ENCODE measurements at regions not wholly inside any gene's neighbourhood (a gene's known extent, or its start where the extent isn't known, plus 50 kb on each side); places are given as distances from the start of the nearest gene placed in this dataset.

GRCh38 chrX:34716302-34716701 lies 59.2 kb upstream of the TMEM47 start:
- no peak for DNase-seq

- DNase-seq = peak; percentile 30
These were observed 77.3 kb upstream of the TMEM47 start for GRCh38 chrX:34734383-34734782.

DNA sequence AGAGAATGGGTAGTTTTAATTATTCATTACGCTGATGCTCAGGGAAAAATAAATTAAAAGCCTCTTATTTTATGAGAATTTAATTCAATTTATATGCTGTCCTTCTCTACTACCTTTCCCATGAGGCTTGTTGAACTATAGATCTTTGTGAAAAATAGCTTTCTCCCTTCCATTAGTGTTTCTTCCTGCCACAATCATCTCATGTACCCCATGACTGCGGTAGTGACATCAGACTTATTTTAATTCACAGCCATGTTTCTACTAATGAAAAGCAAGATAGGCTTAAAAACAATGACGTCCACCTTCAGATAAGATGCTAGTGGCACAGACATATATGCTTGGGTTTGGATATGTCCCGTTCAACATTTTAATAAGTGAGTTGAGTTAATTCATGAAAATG lies 87.4 kb upstream of the TMEM47 start:
- DNase-seq = no peak

- no peak for DNase-seq
These were observed 92.8 kb upstream of the TMEM47 start for GRCh38 chrX:34749896-34750295.

- DNase-seq = peak; percentile 22
These were observed 107.8 kb upstream of the TMEM47 start for GRCh38 chrX:34764852-34765361.

- no peak for DNase-seq
These were observed 111.2 kb upstream of the TMEM47 start for GRCh38 chrX:34768290-34768689.

DNA sequence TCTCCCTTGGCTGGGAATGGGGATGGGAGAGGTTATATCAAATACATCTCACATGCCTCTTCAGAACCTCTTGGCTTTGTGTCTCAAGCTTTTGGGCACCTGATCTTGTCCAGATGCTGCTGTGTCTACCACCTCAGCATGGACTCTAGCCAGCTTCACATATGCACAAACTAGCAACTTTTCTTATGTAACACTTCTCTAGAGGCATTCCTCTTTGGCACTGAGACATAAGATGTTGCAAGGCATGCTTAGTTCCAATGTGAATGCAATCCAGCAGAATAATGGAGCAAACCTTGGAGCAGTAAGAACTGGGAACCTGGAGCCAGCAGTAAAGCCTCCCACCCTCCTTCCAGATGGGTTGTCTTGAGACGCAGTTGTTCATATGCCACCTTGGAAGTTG lies 113.4 kb upstream of the TMEM47 start:
- peak; percentile 25 for DNase-seq

DNA sequence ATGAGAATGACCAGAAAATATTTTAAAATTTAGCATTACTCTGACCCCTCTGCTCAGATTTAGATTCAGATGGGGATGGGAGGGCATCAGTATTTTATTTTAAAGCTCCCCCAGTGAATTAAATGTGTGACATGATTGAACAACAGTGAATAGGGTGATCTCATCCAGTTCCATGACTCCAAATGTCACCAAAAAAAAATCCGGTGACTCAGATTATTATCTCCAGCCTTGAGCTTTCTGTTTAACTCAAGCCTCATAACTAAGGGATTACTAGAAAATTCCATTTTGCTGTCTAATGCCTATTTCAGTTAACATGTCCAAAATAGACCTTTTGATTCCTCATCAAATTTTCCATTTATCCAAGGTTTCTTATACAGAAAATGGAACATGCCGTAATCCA lies 121.8 kb upstream of the TMEM47 start:
- DNase-seq = peak; percentile 79

GRCh38 chrX:34790026-34790425 lies 132.9 kb upstream of the TMEM47 start:
- peak; percentile 64 for DNase-seq

GRCh38 chrX:34805951-34806350 lies 136.6 kb upstream of the FAM47B start:
- DNase-seq = no peak

DNA sequence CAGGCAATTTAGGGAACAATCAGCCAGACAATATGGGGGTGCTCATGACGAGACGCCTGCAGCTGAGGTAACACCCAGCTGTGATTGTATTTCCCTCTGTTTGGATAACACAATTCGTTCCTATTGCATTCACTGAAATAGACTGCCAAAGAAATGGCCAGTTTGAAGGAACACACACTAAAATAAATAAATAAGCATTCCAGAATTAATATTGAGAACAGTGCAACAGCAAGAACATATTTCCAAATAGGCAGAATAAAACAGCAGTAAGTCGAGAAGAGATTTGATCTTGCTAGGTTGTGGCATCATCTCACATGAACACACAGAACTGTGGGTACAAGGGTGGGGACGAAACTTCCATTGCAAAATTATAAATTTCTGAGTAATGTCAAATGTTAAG lies 133.5 kb upstream of the FAM47B start:
- no peak for DNase-seq

- peak; percentile 30 for DNase-seq
These were observed 132.2 kb upstream of the FAM47B start for GRCh38 chrX:34810364-34810763.

- DNase-seq = no peak
These were observed 131.7 kb upstream of the FAM47B start for GRCh38 chrX:34810916-34811315.

GRCh38 chrX:34813618-34814017 lies 129.0 kb upstream of the FAM47B start:
- DNase-seq = no peak

DNA sequence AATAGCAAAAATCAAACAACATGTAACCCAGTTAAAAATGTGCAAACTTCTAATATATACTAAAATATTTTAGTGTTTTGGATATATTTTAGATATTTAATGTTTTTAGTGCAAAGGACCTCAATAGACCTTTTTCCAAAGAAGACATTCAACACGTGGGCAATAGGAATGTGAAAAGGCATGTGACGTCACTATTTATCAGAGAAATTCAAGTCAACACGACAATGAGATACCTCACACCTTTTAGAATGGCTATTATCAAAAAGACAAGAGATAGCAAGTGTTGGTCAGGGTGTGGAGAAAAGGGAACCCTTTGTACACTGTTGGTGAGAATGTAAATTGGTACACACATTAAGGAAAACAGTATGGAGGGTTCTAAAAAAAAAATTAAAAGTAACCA lies 115.6 kb upstream of the FAM47B start:
- DNase-seq = no peak

- DNase-seq = peak; percentile 65
These were observed 103.1 kb upstream of the FAM47B start for GRCh38 chrX:34839451-34839850.

GRCh38 chrX:34841205-34841604 lies 101.4 kb upstream of the FAM47B start:
- DNase-seq = peak; percentile 9

DNA sequence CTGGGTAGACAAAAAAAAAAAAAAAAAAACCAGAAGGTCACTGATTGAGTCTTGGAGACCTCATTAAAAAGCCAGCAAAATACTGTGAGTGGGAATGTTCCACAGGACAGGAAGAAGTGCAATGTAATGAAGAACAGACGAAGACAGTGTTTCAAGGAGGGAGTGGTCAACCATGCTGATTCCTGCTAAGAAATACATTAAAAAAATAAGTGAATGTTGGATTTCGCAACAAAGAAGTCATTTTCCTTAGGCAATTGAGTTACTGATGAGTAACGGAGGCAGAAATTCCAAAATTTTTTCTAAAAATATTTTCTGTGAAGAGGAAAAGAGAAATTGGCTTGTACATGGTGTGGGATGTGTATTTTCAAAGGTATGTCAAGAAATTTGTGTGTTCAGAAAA lies 94.3 kb upstream of the FAM47B start:
- peak; percentile 71 for DNase-seq

DNA sequence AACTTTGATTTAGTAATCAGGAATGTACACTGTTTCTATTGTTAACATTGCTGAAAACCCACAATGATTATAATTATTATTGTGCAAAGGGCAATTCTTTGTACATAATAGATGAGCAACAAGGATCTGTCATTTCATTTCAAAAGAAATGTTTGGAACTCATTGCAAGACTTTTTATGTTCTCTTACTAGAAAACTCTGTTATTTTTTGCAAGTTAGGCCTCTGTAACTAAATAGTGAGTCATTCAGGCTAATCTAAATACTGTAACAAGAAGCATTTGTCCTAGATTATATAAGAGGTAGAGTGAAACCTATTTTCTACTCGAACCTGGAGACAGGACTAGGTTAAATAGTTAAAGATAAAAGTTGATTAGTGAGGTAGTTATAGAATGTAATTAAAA lies 93.2 kb upstream of the FAM47B start:
- DNase-seq = peak; percentile 31

DNA sequence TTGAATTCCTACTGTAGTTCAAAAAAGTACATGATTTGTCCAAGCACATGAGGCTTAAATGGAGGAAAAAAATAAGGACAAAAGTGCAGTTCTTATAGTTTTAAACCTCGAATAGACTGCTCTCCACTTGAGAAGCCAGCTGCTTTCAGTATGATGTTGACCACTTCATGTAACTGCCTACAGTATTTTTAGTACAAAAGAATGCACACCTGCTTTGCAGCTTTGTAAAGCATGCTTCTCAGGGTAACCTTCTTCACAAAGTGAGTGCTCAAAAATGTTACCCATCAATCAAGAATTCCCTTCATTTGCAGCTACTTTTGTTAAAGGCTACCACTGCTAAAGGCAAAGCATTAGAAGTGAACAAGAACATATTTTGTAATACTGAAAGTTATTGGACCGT lies 83.4 kb upstream of the FAM47B start:
- no peak for DNase-seq

- DNase-seq = no peak
These were observed 78.7 kb upstream of the FAM47B start for GRCh38 chrX:34863906-34864305.

DNA sequence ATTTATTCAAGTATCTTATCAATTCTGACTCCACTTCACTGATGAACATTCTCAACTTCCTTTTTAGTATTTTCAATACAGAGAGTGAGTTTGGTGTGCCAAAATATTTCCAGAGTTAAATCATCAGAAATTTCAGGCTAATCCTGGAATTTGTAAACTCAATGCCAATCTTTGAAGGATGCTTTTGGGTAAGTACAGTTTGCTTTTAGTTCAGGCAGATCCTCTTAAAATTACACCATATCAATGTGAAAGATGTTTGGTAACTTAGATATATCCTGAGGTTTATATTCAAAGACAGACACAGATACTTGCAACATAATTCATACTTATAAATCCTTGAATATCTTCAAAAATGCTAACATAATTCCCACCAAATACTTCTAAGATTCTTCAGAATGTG lies 76.0 kb upstream of the FAM47B start:
- peak; percentile 55 for DNase-seq

DNA sequence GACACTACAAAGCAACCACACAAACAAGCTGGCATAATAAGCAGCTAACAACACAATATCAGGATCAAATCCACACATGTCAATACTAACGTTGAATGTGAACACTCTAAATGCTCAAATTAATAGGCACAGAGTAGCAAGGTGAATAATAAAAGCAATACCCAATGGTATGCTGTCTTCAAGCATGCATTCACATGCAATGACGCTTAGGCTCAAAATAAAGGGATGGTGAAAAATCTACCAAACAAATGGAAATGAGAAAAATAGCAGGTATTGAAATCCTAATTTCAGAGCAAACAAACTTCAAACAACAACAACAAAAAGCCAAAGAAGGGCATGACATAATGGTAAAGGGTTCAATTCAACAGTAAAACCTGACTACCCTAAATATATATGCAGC lies 74.0 kb upstream of the FAM47B start:
- no peak for DNase-seq

DNA sequence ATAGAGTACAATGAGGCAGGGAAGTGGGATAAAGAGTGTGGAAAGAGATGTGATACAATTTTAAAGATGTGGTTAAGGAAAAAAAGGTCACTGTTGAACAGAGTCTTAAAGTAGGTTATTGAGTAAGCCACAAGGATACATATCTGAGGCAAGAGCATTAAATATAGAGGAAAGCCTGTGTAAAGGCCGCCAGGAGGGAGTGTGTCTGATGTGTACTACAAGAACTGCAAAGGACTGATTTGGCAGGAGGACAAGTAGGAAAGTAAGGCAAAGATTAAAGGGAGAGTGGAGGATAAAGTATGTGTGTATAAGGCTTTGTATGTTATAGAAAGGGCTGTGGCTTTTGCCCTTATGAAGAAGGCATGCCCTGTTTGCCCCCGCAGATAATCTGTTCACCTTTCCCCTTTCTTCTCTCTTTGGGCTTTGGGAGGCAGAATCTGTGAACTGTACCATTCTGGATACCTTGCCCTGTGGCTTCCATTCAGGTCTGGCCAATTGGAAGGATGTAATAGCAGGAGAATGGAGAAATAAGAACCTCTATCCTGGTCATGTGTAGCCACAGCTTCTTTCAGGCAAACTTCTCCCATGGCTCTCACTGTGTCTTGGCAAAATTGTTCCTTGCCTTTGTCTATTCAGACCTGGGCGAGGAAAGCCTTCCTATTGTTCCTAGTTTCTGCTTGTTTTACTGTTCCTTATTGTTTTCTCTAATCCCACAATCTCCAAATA lies 68.9 kb upstream of the FAM47B start:
- DNase-seq = peak; percentile 61

- no peak for DNase-seq
These were observed 67.8 kb upstream of the FAM47B start for GRCh38 chrX:34874763-34875162.
